Stimulated activated CD8-positive, alpha-beta memory T cell treated with anti-CD3 and anti-CD28 coated beads, Interleukin-12 subunit alpha, Interleukin-12 subunit beta, amount 100 ng/mL, for 24 hours (primary cell): ENCODE measurements at regions not wholly inside any gene's neighbourhood (a gene's known extent, or its start where the extent isn't known, plus 50 kb on each side); places are given as distances from the start of the nearest gene placed in this dataset.

Experiments
- DNase-seq: peaks from one replicate; pipeline ENCODE4 v3.0.0-alpha.2; 2020; ENCODE audit errors: extremely low read depth

- DNase-seq, result no peak
Observed at GRCh38 chr6:14806101-14806500, 439.8 kb upstream of the JARID2 start.

- DNase-seq, result no peak
Observed at GRCh38 chr6:14807130-14807529, 438.7 kb upstream of the JARID2 start.

GRCh38 chr6:14807971-14808370 is 437.9 kb upstream of the JARID2 start:
- DNase-seq, result no peak

GRCh38 chr6:14810021-14810420 is 435.8 kb upstream of the JARID2 start:
- no peak for DNase-seq

- DNase-seq, result no peak
Observed at GRCh38 chr6:14811775-14812428, 434.0 kb upstream of the JARID2 start.

GRCh38 chr6:14814016-14814415 is 431.9 kb upstream of the JARID2 start:
- no peak for DNase-seq

GRCh38 chr6:14816116-14816859 is 429.6 kb upstream of the JARID2 start:
- no peak for DNase-seq

GRCh38 chr6:14817074-14817473 is 428.8 kb upstream of the JARID2 start:
- no peak for DNase-seq

- DNase-seq, result no peak
Observed at GRCh38 chr6:14818422-14818884, 427.4 kb upstream of the JARID2 start.

GRCh38 chr6:14819001-14819400 is 426.9 kb upstream of the JARID2 start:
- DNase-seq, result no peak

- DNase-seq, result no peak
Observed at GRCh38 chr6:14819840-14820420, 425.9 kb upstream of the JARID2 start.

GRCh38 chr6:14822012-14822553 is 423.8 kb upstream of the JARID2 start:
- no peak for DNase-seq

GRCh38 chr6:14822679-14823078 is 423.2 kb upstream of the JARID2 start:
- no peak for DNase-seq

- no peak for DNase-seq
Observed at GRCh38 chr6:14824060-14824459, 421.8 kb upstream of the JARID2 start.

GRCh38 chr6:14824484-14825275 is 421.2 kb upstream of the JARID2 start:
- DNase-seq, result no peak

GRCh38 chr6:14826456-14826855 is 419.4 kb upstream of the JARID2 start:
- no peak for DNase-seq

- no peak for DNase-seq
Observed at GRCh38 chr6:14827354-14827753, 418.5 kb upstream of the JARID2 start.

GRCh38 chr6:14828201-14828611 is 417.7 kb upstream of the JARID2 start:
- DNase-seq, result no peak

- no peak for DNase-seq
Observed at GRCh38 chr6:14831070-14831469, 414.8 kb upstream of the JARID2 start.

- DNase-seq, result no peak
Observed at GRCh38 chr6:14831937-14832336, 413.9 kb upstream of the JARID2 start.

- no peak for DNase-seq
Observed at GRCh38 chr6:14832427-14832826, 413.4 kb upstream of the JARID2 start.
